ENCODE measurements at regions not wholly inside any gene's neighbourhood (a gene's known extent, or its start where the extent isn't known, plus 50 kb on each side); places are given as distances from the start of the nearest gene placed in this dataset.

- Histone ChIP-seq H3K27ac (no peak overlapping the region), H3K9me3 (no peaks in the 10 kb centered on the region)
- no peak for TF ChIP-seq Cebpa-rat (IDR thresholded peaks at IDR 0.05)
Observed at GRCh38 chr16:60074378-60074777, 1340.3 kb upstream of the GOT2 start.

DNA sequence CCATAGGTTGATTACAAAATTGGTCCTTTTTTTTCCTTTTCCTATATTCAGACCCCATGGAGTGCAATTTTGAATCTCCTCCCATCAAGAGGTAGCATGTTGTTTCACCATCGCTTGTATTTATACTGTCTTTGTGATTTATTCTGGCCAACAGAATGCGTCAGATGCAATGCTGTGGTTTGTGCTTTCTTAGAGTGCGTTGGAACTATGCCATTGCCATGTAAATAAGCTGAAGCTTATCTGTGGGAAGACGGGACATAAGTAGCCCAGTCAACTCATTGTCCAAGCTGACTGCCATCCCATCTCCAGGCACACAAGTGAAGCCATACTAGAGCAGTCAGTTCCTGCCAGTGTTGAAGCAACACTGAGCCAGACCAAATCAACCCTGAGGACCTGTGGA is 1339.3 kb upstream of the GOT2 start:
- no peak for TF ChIP-seq Cebpa-rat (IDR thresholded peaks at IDR 0.05)

More at GRCh38 chr16:60074378-60074777, 1340.3 kb upstream of the GOT2 start:
- Histone ChIP-seq H3K27me3 (no peaks in the 10 kb centered on the region), H3K4me3 (no peak overlapping the region), H3K4me2 (no peak overlapping the region), H4K20me1 (no peaks in the 10 kb centered on the region), H3K4me1 (peaks cover 5% of the 10 kb centered on the region; the same call in 1 of the 2 replicates), H3K36me3 (no peaks in the 10 kb centered on the region), H3K9ac (no peak overlapping the region)

GRCh38 chr16:60064026-60064425 is 1329.9 kb upstream of the GOT2 start:
- no peak for TF ChIP-seq Cebpa-rat (IDR thresholded peaks at IDR 0.05)
- Histone ChIP-seq H3K4me2 (no peak overlapping the region), H3K9ac (no peak overlapping the region), H3K36me3 (no peaks in the 10 kb centered on the region), H4K20me1 (no peaks in the 10 kb centered on the region), H3K4me1 (no peaks in the 10 kb centered on the region), H3K4me3 (no peak overlapping the region), H3K27ac (no peak overlapping the region), H3K27me3 (no peaks in the 10 kb centered on the region), H3K9me3 (no peaks in the 10 kb centered on the region)

More for the DNA sequence above, 1339.3 kb upstream of the GOT2 start:
- no peaks in the 10 kb centered on the region for H4K20me1 ChIP-seq
- H3K4me2 ChIP-seq = no peak overlapping the region
- no peaks in the 10 kb centered on the region for H3K27me3 ChIP-seq
- no peaks in the 10 kb centered on the region for H3K36me3 ChIP-seq
- H3K27ac ChIP-seq = no peak overlapping the region
- no peaks in the 10 kb centered on the region for H3K9me3 ChIP-seq
- H3K9ac ChIP-seq = no peak overlapping the region
- H3K4me3 ChIP-seq = no peak overlapping the region
- peaks cover 5% of the 10 kb centered on the region; the same call in 1 of the 2 replicates for H3K4me1 ChIP-seq

DNA sequence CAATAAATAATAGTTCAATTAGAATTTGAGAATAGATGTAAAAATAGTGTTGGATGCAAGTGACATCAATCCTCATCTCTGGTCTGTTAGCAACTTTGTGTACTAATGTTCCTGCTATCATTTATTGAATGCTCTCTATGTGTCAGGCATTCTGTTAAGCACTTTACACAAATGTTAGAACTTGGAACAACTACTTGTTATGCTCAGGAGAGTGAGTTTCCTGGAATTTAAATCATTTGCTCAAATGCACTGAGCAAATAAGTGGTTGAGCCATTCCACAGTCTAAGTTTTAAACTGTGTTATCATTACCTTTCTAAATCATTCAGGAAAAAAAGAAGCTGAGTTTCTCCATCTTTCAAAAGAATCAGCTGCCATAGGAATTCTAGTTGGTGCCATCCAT is 1327.3 kb upstream of the GOT2 start:
- Histone ChIP-seq H3K4me1 (no peaks in the 10 kb centered on the region), H3K9me3 (no peaks in the 10 kb centered on the region), H3K9ac (no peak overlapping the region), H3K27me3 (no peaks in the 10 kb centered on the region), H3K27ac (no peak overlapping the region), H3K36me3 (no peaks in the 10 kb centered on the region), H4K20me1 (no peaks in the 10 kb centered on the region), H3K4me2 (no peak overlapping the region), H3K4me3 (no peak overlapping the region)
- TF ChIP-seq Cebpa-rat (IDR thresholded peaks at IDR 0.05) = no peak

DNA sequence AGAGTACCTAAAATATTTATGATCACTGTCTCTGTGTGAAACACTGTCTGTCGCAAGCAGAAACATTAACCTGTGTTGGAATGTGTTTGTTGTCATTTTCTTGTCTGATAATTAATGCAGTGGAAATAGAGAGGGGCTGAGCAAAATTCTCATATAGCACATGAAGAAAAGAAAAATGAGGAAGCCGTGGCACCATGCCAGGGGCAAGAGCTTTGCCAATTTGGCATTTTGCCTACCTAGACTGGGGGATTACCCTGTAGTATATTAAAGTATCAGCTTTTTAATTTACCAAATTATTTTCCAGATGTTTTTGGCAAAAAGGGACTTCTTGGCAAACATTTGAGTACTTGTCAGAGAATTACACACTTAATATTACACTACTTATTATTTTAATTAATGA is 1326.6 kb upstream of the GOT2 start:
- H3K4me2 ChIP-seq = no peak overlapping the region
- H3K36me3 ChIP-seq = no peaks in the 10 kb centered on the region
- H3K9ac ChIP-seq = no peak overlapping the region
- H3K4me1 ChIP-seq = no peaks in the 10 kb centered on the region
- H3K27ac ChIP-seq = no peak overlapping the region
- no peak overlapping the region for H3K4me3 ChIP-seq
- no peaks in the 10 kb centered on the region for H4K20me1 ChIP-seq
- no peak for TF ChIP-seq Cebpa-rat (IDR thresholded peaks at IDR 0.05)
- H3K9me3 ChIP-seq = no peaks in the 10 kb centered on the region
- no peaks in the 10 kb centered on the region for H3K27me3 ChIP-seq

- no peaks in the 10 kb centered on the region for H3K9me3 ChIP-seq
- TF ChIP-seq Cebpa-rat (IDR thresholded peaks at IDR 0.05) = no peak
- H3K4me1 ChIP-seq = no peaks in the 10 kb centered on the region
- H3K27ac ChIP-seq = no peak overlapping the region
- no peak overlapping the region for H3K4me3 ChIP-seq
- H3K4me2 ChIP-seq = no peak overlapping the region
- no peaks in the 10 kb centered on the region for H3K27me3 ChIP-seq
- no peaks in the 10 kb centered on the region for H4K20me1 ChIP-seq
- H3K36me3 ChIP-seq = no peaks in the 10 kb centered on the region
- H3K9ac ChIP-seq = no peak overlapping the region
Observed at GRCh38 chr16:60059141-60059540, 1325.0 kb upstream of the GOT2 start.

GRCh38 chr16:60041671-60042070 is 1307.6 kb upstream of the GOT2 start:
- Histone ChIP-seq H3K36me3 (no peaks in the 10 kb centered on the region), H3K4me2 (no peak overlapping the region), H3K9ac (no peak overlapping the region), H4K20me1 (no peaks in the 10 kb centered on the region), H3K9me3 (no peaks in the 10 kb centered on the region), H3K27me3 (no peaks in the 10 kb centered on the region), H3K4me3 (no peak overlapping the region), H3K27ac (no peak overlapping the region), H3K4me1 (no peaks in the 10 kb centered on the region)
- no peak for TF ChIP-seq Cebpa-rat (IDR thresholded peaks at IDR 0.05)

DNA sequence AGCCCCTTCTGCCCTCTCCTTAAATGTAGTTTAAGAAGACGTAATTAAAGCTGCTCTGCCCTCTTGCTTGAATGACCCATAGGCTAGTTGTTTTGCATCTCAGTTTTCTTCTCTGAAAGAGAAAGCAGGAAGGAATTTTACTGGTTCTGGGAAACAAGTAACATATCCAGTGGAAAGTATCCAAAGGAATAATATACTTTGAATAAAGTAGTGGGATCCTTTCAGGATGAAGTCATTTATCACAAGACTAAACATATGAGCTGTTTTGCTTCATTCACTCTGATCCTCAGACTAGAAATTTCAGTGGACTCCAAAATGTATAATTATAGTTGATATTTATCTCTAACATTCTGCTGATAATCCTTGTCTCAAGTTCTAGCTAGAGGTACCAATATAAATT is 1297.6 kb upstream of the GOT2 start:
- H3K9ac ChIP-seq = no peak overlapping the region
- no peak for TF ChIP-seq Cebpa-rat (IDR thresholded peaks at IDR 0.05)
- H3K4me3 ChIP-seq = no peak overlapping the region
- no peak overlapping the region for H3K27ac ChIP-seq
- no peaks in the 10 kb centered on the region for H3K36me3 ChIP-seq
- no peaks in the 10 kb centered on the region for H3K9me3 ChIP-seq
- H4K20me1 ChIP-seq = no peaks in the 10 kb centered on the region
- no peaks in the 10 kb centered on the region for H3K27me3 ChIP-seq
- H3K4me1 ChIP-seq = no peaks in the 10 kb centered on the region
- H3K4me2 ChIP-seq = no peak overlapping the region

DNA sequence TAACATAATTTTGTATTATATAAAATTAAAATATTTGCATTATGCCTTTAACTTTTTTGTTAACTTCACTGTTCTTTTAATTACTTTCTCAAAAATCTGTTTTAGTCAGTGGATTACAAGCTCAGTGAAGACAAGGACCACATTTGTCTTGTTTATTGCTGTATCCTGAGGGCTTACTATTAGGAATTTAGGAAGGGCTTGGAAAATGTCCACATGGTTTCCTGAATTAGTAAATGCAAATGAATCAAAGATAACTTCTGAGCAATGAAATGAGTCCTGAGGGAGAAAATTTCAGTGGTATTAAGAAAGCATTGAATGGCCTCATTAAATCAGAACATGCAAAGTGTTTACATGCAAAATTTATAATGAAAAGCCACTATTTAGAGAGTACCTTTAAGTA is 1293.2 kb upstream of the GOT2 start:
- no peak for TF ChIP-seq Cebpa-rat (IDR thresholded peaks at IDR 0.05)
- H3K27ac ChIP-seq = no peak overlapping the region
- H3K4me1 ChIP-seq = no peaks in the 10 kb centered on the region
- H4K20me1 ChIP-seq = no peaks in the 10 kb centered on the region
- no peaks in the 10 kb centered on the region for H3K9me3 ChIP-seq
- no peak overlapping the region for H3K9ac ChIP-seq
- no peak overlapping the region for H3K4me3 ChIP-seq
- H3K27me3 ChIP-seq = no peaks in the 10 kb centered on the region
- H3K4me2 ChIP-seq = no peak overlapping the region
- H3K36me3 ChIP-seq = no peaks in the 10 kb centered on the region

GRCh38 chr16:60013076-60013475 is 1279.0 kb upstream of the GOT2 start:
- H3K9me3 ChIP-seq = peaks cover 8% of the 10 kb centered on the region; the same call in 1 of the 2 replicates
- H4K20me1 ChIP-seq = no peaks in the 10 kb centered on the region
- no peaks in the 10 kb centered on the region for H3K4me1 ChIP-seq
- H3K4me2 ChIP-seq = no peak overlapping the region
- no peak overlapping the region for H3K9ac ChIP-seq
- no peaks in the 10 kb centered on the region for H3K36me3 ChIP-seq
- no peaks in the 10 kb centered on the region for H3K27me3 ChIP-seq
- H3K27ac ChIP-seq = no peak overlapping the region
- H3K4me3 ChIP-seq = no peak overlapping the region
- TF ChIP-seq Cebpa-rat (IDR thresholded peaks at IDR 0.05) = no peak

- H3K27me3 ChIP-seq = no peaks in the 10 kb centered on the region
- no peak overlapping the region for H3K4me3 ChIP-seq
- H3K9ac ChIP-seq = no peak overlapping the region
- no peak overlapping the region for H3K4me2 ChIP-seq
- H4K20me1 ChIP-seq = no peaks in the 10 kb centered on the region
- no peak overlapping the region for H3K27ac ChIP-seq
- TF ChIP-seq Cebpa-rat (IDR thresholded peaks at IDR 0.05) = no peak
- peaks cover 17% of the 10 kb centered on the region for H3K9me3 ChIP-seq
- no peaks in the 10 kb centered on the region for H3K4me1 ChIP-seq
- H3K36me3 ChIP-seq = no peaks in the 10 kb centered on the region
Observed at GRCh38 chr16:60001523-60001922, 1267.4 kb upstream of the GOT2 start.
